Glutamatergic neuron (in vitro differentiated cells): ENCODE measurements at regions not wholly inside any gene's neighbourhood (a gene's known extent, or its start where the extent isn't known, plus 50 kb on each side); places are given as distances from the start of the nearest gene placed in this dataset.

Experiments
- DNase-seq: peaks from one replicate; pipeline ENCODE4 v3.0.0; 2022
- H3K27ac Mint-ChIP-seq: one replicate; pipeline ENCODE4 v1.8.0; 2020; ENCODE audit warnings: mild to moderate bottlenecking, mixed read lengths, inconsistent platforms; ENCODE audit not compliant: unreplicated experiment
- H3K27me3 Mint-ChIP-seq: one replicate; pipeline ENCODE4 v1.8.0; 2020; ENCODE audit warnings: mild to moderate bottlenecking, moderate library complexity, mixed read lengths, inconsistent platforms; ENCODE audit not compliant: unreplicated experiment
- H3K36me3 Mint-ChIP-seq: one replicate; pipeline ENCODE4 v1.8.0; 2020; ENCODE audit warnings: mild to moderate bottlenecking, mixed read lengths, inconsistent platforms; ENCODE audit not compliant: unreplicated experiment
- H3K4me1 Mint-ChIP-seq: one replicate; pipeline ENCODE4 v1.8.0; 2020; ENCODE audit warnings: mild to moderate bottlenecking, low read depth, mixed read lengths, inconsistent platforms; ENCODE audit not compliant: unreplicated experiment
- H3K4me3 Mint-ChIP-seq: one replicate; pipeline ENCODE4 v1.8.0; 2020; ENCODE audit warnings: mild to moderate bottlenecking, mixed read lengths, inconsistent platforms; ENCODE audit not compliant: unreplicated experiment
- H3K9me3 Mint-ChIP-seq: one replicate; pipeline ENCODE4 v1.8.0; 2020; ENCODE audit warnings: mild to moderate bottlenecking, moderate library complexity, mixed read lengths, inconsistent platforms; ENCODE audit not compliant: unreplicated experiment
- TF ChIP-seq, protein P1 (sequence below): fragments of 200-600 bp; sonication (generic); IDR thresholded peaks from one replicate; pipeline ENCODE4 v1.5.0; 2021; ENCODE audit not compliant: partially characterized antibody, unreplicated experiment

DNA sequence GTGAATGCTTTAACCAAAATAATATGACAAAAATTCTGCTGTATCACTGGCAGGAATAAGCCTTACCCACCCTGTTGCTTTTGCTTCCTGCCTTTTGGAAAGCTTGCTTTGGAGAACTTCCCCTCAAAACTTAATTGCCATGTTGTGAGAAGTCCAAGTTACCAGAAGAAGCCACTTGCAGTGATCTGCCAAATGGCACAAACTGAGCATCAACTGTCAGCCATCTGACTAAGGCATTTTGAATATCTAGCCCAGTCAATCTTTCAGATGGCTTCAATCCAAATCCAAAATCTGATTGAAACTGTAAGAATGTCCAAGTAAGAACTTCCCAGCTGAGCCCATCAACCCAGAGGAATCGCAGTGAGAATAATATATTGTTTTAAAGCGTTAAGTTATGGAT, 216.5 kb upstream of the ZC3H15 start:
- DNase-seq = no peak
- no peak overlapping the region for H3K27ac Mint-ChIP-seq
- H3K36me3 Mint-ChIP-seq = peaks cover 4% of the 10 kb centered on the region
- H3K9me3 Mint-ChIP-seq = no peaks in the 10 kb centered on the region
- no peaks in the 10 kb centered on the region for H3K4me1 Mint-ChIP-seq
- TF ChIP-seq, protein P1, sequence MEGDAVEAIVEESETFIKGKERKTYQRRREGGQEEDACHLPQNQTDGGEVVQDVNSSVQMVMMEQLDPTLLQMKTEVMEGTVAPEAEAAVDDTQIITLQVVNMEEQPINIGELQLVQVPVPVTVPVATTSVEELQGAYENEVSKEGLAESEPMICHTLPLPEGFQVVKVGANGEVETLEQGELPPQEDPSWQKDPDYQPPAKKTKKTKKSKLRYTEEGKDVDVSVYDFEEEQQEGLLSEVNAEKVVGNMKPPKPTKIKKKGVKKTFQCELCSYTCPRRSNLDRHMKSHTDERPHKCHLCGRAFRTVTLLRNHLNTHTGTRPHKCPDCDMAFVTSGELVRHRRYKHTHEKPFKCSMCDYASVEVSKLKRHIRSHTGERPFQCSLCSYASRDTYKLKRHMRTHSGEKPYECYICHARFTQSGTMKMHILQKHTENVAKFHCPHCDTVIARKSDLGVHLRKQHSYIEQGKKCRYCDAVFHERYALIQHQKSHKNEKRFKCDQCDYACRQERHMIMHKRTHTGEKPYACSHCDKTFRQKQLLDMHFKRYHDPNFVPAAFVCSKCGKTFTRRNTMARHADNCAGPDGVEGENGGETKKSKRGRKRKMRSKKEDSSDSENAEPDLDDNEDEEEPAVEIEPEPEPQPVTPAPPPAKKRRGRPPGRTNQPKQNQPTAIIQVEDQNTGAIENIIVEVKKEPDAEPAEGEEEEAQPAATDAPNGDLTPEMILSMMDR = no peak
- H3K27me3 Mint-ChIP-seq = no peaks in the 10 kb centered on the region
- H3K4me3 Mint-ChIP-seq = no peak overlapping the region

DNA sequence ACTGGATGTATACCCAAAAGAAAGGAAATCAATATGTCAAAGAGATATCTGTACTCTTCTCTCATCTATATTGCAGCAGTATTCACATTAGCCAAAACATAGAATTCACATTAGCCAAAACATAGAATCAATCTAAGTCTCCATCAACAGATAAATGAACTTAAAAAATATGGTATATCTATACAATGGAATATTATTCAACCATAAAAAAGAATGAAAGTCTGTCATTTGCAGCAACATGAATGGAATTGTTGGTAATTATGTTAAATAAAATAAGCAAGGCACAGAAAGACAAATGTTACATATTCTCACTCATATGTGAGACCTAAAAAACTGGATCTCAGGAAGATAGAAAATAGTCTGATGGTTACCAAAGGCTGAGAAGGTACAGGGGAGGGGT, 212.1 kb upstream of the ZC3H15 start:
- Mint-ChIP-seq H3K36me3 (peaks cover 4% of the 10 kb centered on the region), H3K4me1 (no peaks in the 10 kb centered on the region), H3K4me3 (no peak overlapping the region), H3K27ac (no peak overlapping the region), H3K27me3 (no peaks in the 10 kb centered on the region), H3K9me3 (no peaks in the 10 kb centered on the region)
- DNase-seq = no peak
- TF ChIP-seq, protein P1 = no peak

DNA sequence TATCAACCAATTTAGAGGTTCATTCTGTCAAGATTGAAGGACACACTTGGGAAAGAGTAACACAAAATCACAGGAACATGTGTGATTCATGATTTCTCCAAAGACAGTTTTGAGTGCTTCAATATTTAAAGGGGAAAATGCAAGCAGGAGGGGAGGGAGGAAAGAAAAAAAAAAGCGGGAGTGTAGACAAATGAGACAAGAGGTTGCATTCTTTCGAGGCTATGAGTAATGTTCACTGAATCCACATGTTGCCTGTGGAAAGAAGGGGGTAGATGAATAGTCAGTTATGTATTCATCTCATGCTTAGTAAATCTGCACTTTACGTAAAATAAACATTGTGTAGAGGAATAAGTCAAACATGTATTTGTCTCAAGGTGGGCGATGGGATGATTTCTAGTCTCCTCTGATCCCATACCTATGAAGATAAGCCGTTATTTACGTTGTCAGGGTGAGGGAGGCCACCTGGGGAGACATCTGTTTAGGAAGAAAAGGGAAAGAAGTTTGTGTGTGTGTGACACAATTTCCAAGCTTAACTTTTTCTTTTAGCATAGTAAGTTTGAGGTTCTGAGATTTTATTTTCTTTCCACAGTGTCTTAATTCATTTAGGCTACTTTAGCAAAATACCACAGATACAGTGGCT, 211.0 kb upstream of the ZC3H15 start:
- Mint-ChIP-seq H3K9me3 (no peaks in the 10 kb centered on the region), H3K27ac (no peak overlapping the region), H3K27me3 (no peaks in the 10 kb centered on the region), H3K4me1 (no peaks in the 10 kb centered on the region), H3K36me3 (peaks cover 4% of the 10 kb centered on the region), H3K4me3 (no peak overlapping the region)
- TF ChIP-seq, protein P1 = no peak
- no peak for DNase-seq

DNA sequence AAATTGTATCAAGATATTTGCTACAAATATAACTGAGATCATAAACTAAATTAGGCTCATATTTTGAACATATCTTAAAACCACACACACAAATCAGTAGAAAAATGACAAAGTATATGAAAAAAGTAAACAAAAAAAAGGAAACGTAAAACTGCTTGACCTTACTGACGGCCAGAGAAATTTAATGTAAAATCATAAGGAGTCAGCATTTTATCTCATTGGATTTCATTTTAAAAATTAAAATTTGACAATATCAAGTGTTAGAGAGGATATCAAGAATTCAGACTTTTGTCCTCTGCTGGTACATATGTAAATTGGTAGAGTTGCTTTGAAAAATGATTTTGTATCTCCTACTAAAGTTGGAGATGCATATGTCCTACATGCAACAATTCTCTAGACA, 209.2 kb upstream of the ZC3H15 start:
- DNase-seq = no peak
- no peaks in the 10 kb centered on the region for H3K4me1 Mint-ChIP-seq
- no peak overlapping the region for H3K27ac Mint-ChIP-seq
- H3K36me3 Mint-ChIP-seq = peaks cover 12% of the 10 kb centered on the region
- no peak overlapping the region for H3K4me3 Mint-ChIP-seq
- TF ChIP-seq, protein P1 = no peak
- peaks cover 1% of the 10 kb centered on the region for H3K9me3 Mint-ChIP-seq
- H3K27me3 Mint-ChIP-seq = no peaks in the 10 kb centered on the region

DNA sequence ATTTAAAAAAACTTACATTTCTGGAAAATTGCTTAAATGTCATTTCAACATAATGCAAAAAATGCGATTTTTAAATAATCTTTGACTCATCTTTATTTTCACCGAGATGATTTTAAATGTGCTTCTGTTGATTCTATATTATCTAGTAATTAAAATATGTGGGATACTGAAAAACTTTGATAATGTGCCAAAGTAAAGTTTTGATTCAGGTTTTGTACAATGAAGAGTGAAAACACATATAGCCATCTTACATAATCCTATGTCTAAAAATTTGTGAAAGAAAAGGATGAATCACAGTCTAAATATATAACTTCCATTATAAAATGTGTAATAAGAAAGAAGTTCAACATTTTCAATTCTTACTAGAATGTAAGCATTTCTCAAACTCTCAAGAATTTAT, 204.3 kb upstream of the ZC3H15 start:
- Mint-ChIP-seq H3K27me3 (no peaks in the 10 kb centered on the region), H3K4me3 (no peak overlapping the region), H3K36me3 (peaks cover 8% of the 10 kb centered on the region), H3K4me1 (no peaks in the 10 kb centered on the region), H3K27ac (no peak overlapping the region), H3K9me3 (peaks cover 1% of the 10 kb centered on the region)
- no peak for DNase-seq
- TF ChIP-seq, protein P1 = no peak
